IMR-90 (cell line): ENCODE measurements at regions not wholly inside any gene's neighbourhood (a gene's known extent, or its start where the extent isn't known, plus 50 kb on each side); places are given as distances from the start of the nearest gene placed in this dataset.

Source experiments
- ATAC-seq: fragments of 200-7000 bp; cut with Tn5 transposase; 2 replicates; pipeline ENCODE4 v1.9.1; 2020; ENCODE audit warnings: low read depth, mild to moderate bottlenecking, moderate library complexity
- BruUV-seq: library from RNA; stranded (reverse); fragments of 400-500 nt; replicated peaks from 2 replicates; lab custom pipeline; 2021; lab: Mats Ljungman, UMichigan
- CTCF ChIA-PET: fragments of 300-600 bp; formaldehyde crosslinking; extraction: SDS; loops from one replicate; lab custom pipeline; 2021; ENCODE audit warnings: antibody characterized with exemption; lab: Yijun Ruan, JAX
- POLR2A ChIA-PET: fragments of 300-600 bp; sonication (Branson Sonifier 250); formaldehyde crosslinking; loops from one replicate; lab custom pipeline; 2022; ENCODE audit warnings: antibody characterized with exemption; ENCODE audit not compliant: unreplicated experiment; lab: Charles Lee
- DNase-seq: peaks from one replicate; pipeline ENCODE4 v3.0.0; 2013
- H2AFZ ChIP-seq: replicated peaks from 2 replicates; pipeline ENCODE3; 2013; ENCODE audit warnings: low read length, mild to moderate bottlenecking; ENCODE audit not compliant: poor library complexity
- H2AK5ac ChIP-seq: 2 replicates; pipeline ENCODE4 v1.6.1; 2013; ENCODE audit warnings: low read depth, low read length, inconsistent platforms
- H2AK9ac ChIP-seq: replicated peaks from 2 replicates; pipeline ENCODE3; 2013; ENCODE audit warnings: mild to moderate bottlenecking, low read depth, low read length, moderate library complexity; ENCODE audit not compliant: poor library complexity
- H2BK120ac ChIP-seq: 2 replicates; pipeline ENCODE4 v1.6.1; 2013; ENCODE audit warnings: low read depth, low read length, inconsistent platforms
- H2BK15ac ChIP-seq: 3 replicates; pipeline ENCODE4 v1.6.1; 2013; ENCODE audit warnings: low read depth, low read length, inconsistent platforms
- H2BK20ac ChIP-seq: 2 replicates; pipeline ENCODE4 v1.6.1; 2013; ENCODE audit warnings: low read depth, mild to moderate bottlenecking, inconsistent platforms, low read length, moderate library complexity
- H2BK5ac ChIP-seq: 2 replicates; pipeline ENCODE4 v1.6.1; 2013; ENCODE audit warnings: mild to moderate bottlenecking, low read depth, low read length, inconsistent platforms; ENCODE audit not compliant: poor library complexity, severe bottlenecking
- H3K14ac ChIP-seq: replicated peaks from 2 replicates; pipeline ENCODE4 v1.6.1; 2013; ENCODE audit warnings: low read depth, low read length, inconsistent platforms
- H3K18ac ChIP-seq: 2 replicates; pipeline ENCODE4 v1.6.1; 2013; ENCODE audit warnings: low read depth, low read length, control low read depth
- H3K23ac ChIP-seq: 2 replicates; pipeline ENCODE4 v1.6.1; 2013; ENCODE audit warnings: low read depth, low read length, inconsistent platforms
- H3K27ac ChIP-seq: 2 replicates; pipeline ENCODE4 v1.5.1; 2013; ENCODE audit warnings: mild to moderate bottlenecking, control low read depth, low read length; ENCODE audit not compliant: insufficient read depth
- H3K27me3 ChIP-seq: 2 replicates; pipeline ENCODE4 v1.6.1; 2013; ENCODE audit warnings: low read length; ENCODE audit not compliant: control insufficient read depth, insufficient read depth
- H3K36me3 ChIP-seq: 2 replicates; pipeline ENCODE4 v1.6.1; 2013; ENCODE audit warnings: low read length, mixed read lengths; ENCODE audit not compliant: control insufficient read depth, insufficient read depth
- H3K4ac ChIP-seq: 2 replicates; pipeline ENCODE4 v1.6.1; 2013; ENCODE audit warnings: low read depth, low read length, inconsistent platforms
- H3K4me1 ChIP-seq: 2 replicates; pipeline ENCODE4 v1.6.1; 2013; ENCODE audit warnings: low read length, mixed read lengths; ENCODE audit not compliant: control insufficient read depth, insufficient read depth
- H3K4me2 ChIP-seq: 2 replicates; pipeline ENCODE4 v1.6.1; 2013; ENCODE audit warnings: low read depth, mild to moderate bottlenecking, control low read depth, low read length, moderate library complexity
- H3K4me3 ChIP-seq: 2 replicates; pipeline ENCODE4 v1.5.1; 2013; ENCODE audit warnings: low read depth, mild to moderate bottlenecking, control low read depth, low read length, moderate library complexity; ENCODE audit not compliant: insufficient read depth
- H3K56ac ChIP-seq: 2 replicates; pipeline ENCODE4 v1.6.1; 2013; ENCODE audit warnings: low read length, inconsistent platforms; ENCODE audit not compliant: insufficient read depth; ENCODE audit errors: extremely low read depth
- H3K79me1 ChIP-seq, 2 experiments: 2 replicates each; pipeline ENCODE4 v1.6.1; 2013; ENCODE audit warnings: low read length in 2 of 2, inconsistent platforms in 1 of 2, low read depth in 1 of 2
- H3K9ac ChIP-seq: 2 replicates; pipeline ENCODE4 v1.6.1; 2013; ENCODE audit warnings: low read depth, low read length, control low read depth
- H3K9me1 ChIP-seq: 2 replicates; pipeline ENCODE4 v1.6.1; 2013; ENCODE audit warnings: low read length, inconsistent platforms; ENCODE audit not compliant: insufficient read depth
- H3K9me3 ChIP-seq: 2 replicates; pipeline ENCODE4 v1.6.1; 2013; ENCODE audit warnings: low read length; ENCODE audit not compliant: control insufficient read depth, insufficient read depth
- H4K20me1 ChIP-seq: 2 replicates; pipeline ENCODE4 v1.6.1; 2013; ENCODE audit warnings: low read length, inconsistent platforms; ENCODE audit not compliant: insufficient read depth
- H4K5ac ChIP-seq: 2 replicates; pipeline ENCODE4 v1.6.1; 2013; ENCODE audit warnings: mild to moderate bottlenecking, low read depth, low read length, control low read depth
- H4K8ac ChIP-seq, 2 experiments: 2 replicates each; pipeline ENCODE4 v1.6.1; 2013; ENCODE audit warnings: low read depth in 2 of 2, low read length in 2 of 2, control low read depth in 1 of 2, inconsistent platforms in 1 of 2
- H4K91ac ChIP-seq: 2 replicates; pipeline ENCODE4 v1.6.1; 2013; ENCODE audit warnings: low read depth, low read length, inconsistent platforms; ENCODE audit not compliant: insufficient read depth
- CEBPB ChIP-seq: IDR thresholded peaks from 2 replicates; pipeline ENCODE4 v1.6.1; 2012; ENCODE audit warnings: low read depth, low read length, improper control_type of control experiment
- CHD1 ChIP-seq: IDR thresholded peaks from 2 replicates; pipeline ENCODE4 v1.6.1; 2012; ENCODE audit warnings: low read depth, low read length, improper control_type of control experiment
- CTCF ChIP-seq: conservative IDR thresholded peaks from 2 replicates; pipeline ENCODE4 v1.5.1; 2012; ENCODE audit warnings: mild to moderate bottlenecking, low read depth, low read length, improper control_type of control experiment
- ELK1 ChIP-seq: fragments of 150-350 bp; IDR thresholded peaks from 2 replicates; pipeline ENCODE4 v1.6.1; 2016; ENCODE audit warnings: low read depth, mild to moderate bottlenecking, low read length, moderate library complexity, borderline replicate concordance
- FOS ChIP-seq: fragments of 150-350 bp; IDR thresholded peaks from 2 replicates; pipeline ENCODE4 v1.6.1; 2016; ENCODE audit warnings: low read depth, low read length
- MAZ ChIP-seq: IDR thresholded peaks from 2 replicates; pipeline ENCODE4 v1.6.1; 2012; ENCODE audit warnings: low read depth, mild to moderate bottlenecking, low read length, improper control_type of control experiment, moderate library complexity, borderline replicate concordance
- MXI1 ChIP-seq: IDR thresholded peaks from 2 replicates; pipeline ENCODE4 v1.6.1; 2012; ENCODE audit warnings: low read depth, mild to moderate bottlenecking, low read length, moderate library complexity, borderline replicate concordance
- NFE2L2 ChIP-seq: fragments of 150-350 bp; IDR thresholded peaks from 2 replicates; pipeline ENCODE4 v1.6.1; 2016; ENCODE audit warnings: low read depth, mild to moderate bottlenecking, low read length
- RAD21 ChIP-seq: IDR thresholded peaks from 2 replicates; pipeline ENCODE4 v1.6.1; 2012; ENCODE audit warnings: low read length, improper control_type of control experiment
- RCOR1 ChIP-seq: IDR thresholded peaks from 2 replicates; pipeline ENCODE4 v1.6.1; 2012; ENCODE audit warnings: mild to moderate bottlenecking, low read length, improper control_type of control experiment; ENCODE audit not compliant: insufficient replicate concordance
- SMC3 ChIP-seq: fragments of 150-350 bp; IDR thresholded peaks from 2 replicates; pipeline ENCODE4 v1.6.1; 2016; ENCODE audit warnings: low read depth, mild to moderate bottlenecking, antibody characterized with exemption, low read length, moderate library complexity
- USF2 ChIP-seq: fragments of 150-350 bp; IDR thresholded peaks from 2 replicates; pipeline ENCODE4 v1.6.1; 2017; ENCODE audit warnings: mild to moderate bottlenecking, antibody characterized with exemption, low read length, low read depth
- WGBS, 2 experiments: methylation state at CpG; one replicate each; pipeline versions ENCODE4 v1.1.5 to v1.1.7; 2013; ENCODE audit warnings: missing lambda C conversion rate in 2 of 2; ENCODE audit not compliant: insufficient read length in 1 of 2; ENCODE audit errors: extremely low coverage in 2 of 2; 5-methylcytosine and 5-hydroxymethylcytosine counted together
- dilution Hi-C: fragments of 300-500 bp; cut with HindIII; formaldehyde crosslinking; loops from one replicate; pipeline ENCODE4 v1.14.3; 2018; ENCODE audit warnings: low sequenced_read_pairs; ENCODE audit not compliant: unreplicated experiment
- in situ Hi-C: fragments of 300-500 bp; cut with MboI; formaldehyde crosslinking; loops from 3 replicates; pipeline ENCODE4 v1.14.3; 2019; ENCODE audit warnings: low sequenced_read_pairs, inconsistent platforms, mixed read lengths
- intact Hi-C: fragments of 100-400 bp; cut with micrococcal nuclease; formaldehyde crosslinking; loops from 2 replicates; pipeline ENCODE4 v1.10.0; 2022

GRCh38 chr9:78566521-78566920 is 269.6 kb downstream of the PSAT1 start:
- Histone ChIP-seq H3K4me2 (no peak overlapping the region), H2AFZ (peak overlapping the region; percentile 90), H4K20me1 (no peaks in the 10 kb centered on the region), H2BK5ac (peak overlapping the region; percentile 80), H2AK5ac (peak overlapping the region; percentile 79), H3K4ac (peak overlapping the region; percentile 73), H3K14ac (peak overlapping the region; percentile 78; the same call in 1 of the 2 replicates), H4K5ac (peak overlapping the region; percentile 89), H3K27me3 (no peaks in the 10 kb centered on the region), H3K23ac (peak overlapping the region; percentile 47; the same call in 1 of the 2 replicates), H3K4me1 (peaks cover 9% of the 10 kb centered on the region; the same call in 1 of the 2 replicates), H3K9me1 (peaks cover 5% of the 10 kb centered on the region; the same call in 1 of the 2 replicates), H2AK9ac (peak overlapping the region; percentile 7), H4K8ac (peak overlapping the region; percentile 40 to 90; a peak in 3 of 4 replicates), H3K27ac (no peak overlapping the region), H2BK120ac (peak overlapping the region; percentile 87), H3K9me3 (no peaks in the 10 kb centered on the region), H2BK20ac (peak overlapping the region; percentile 74), H3K79me1 (no peaks in the 10 kb centered on the region), H3K9ac (peak overlapping the region; percentile 31; the same call in 1 of the 2 replicates), H4K91ac (peak overlapping the region; percentile 71), H3K4me3 (no peak overlapping the region), H2BK15ac (peak overlapping the region; percentile 72; the same call in 2 of the 3 replicates), H3K36me3 (no peaks in the 10 kb centered on the region), H3K18ac (peak overlapping the region; percentile 93; the same call in 1 of the 2 replicates), H3K56ac (peak overlapping the region; percentile 30; the same call in 1 of the 2 replicates)
- intact Hi-C loops (no loop called here), in situ Hi-C loops (no loop called here), dilution Hi-C loops (no loop called here)
- BruUV-seq: no TSS peak
- ChIA-PET CTCF (no interaction called here), POLR2A (no interaction called here)
- DNase-seq: no peak
- no peak for TF ChIP-seq FOS
- TF ChIP-seq CEBPB: no peak
- no peak for TF ChIP-seq SMC3
- TF ChIP-seq RCOR1: no peak
- no peak for TF ChIP-seq ELK1
- TF ChIP-seq RAD21: no peak
- TF ChIP-seq CTCF: no peak
- TF ChIP-seq CHD1: no peak
- TF ChIP-seq MXI1: no peak
- TF ChIP-seq NFE2L2: no peak
- no peak for TF ChIP-seq USF2
- no peak for TF ChIP-seq MAZ
- no CpG with 5 or more reads among the region's 2 CpGs for WGBS, 2 experiments
- ATAC-seq: peak; percentile 31; the same call in 1 of the 2 replicates
